GM19395 (cell line): ENCODE measurements at regions not wholly inside any gene's neighbourhood (a gene's known extent, or its start where the extent isn't known, plus 50 kb on each side); places are given as distances from the start of the nearest gene placed in this dataset.
"Not testable (repeated sequence)": the region's sequence is repeated elsewhere in the genome, so short reads cannot be mapped to it uniquely, and the experiment has no call there.

Experiments used
- ATAC-seq: cut with Tn5 transposase; IDR thresholded peaks from one replicate; pipeline ENCODE4 v1.9.1; 2021; ENCODE audit warnings: mild to moderate bottlenecking, moderate library complexity; ENCODE audit not compliant: unreplicated experiment

GRCh38 chr9:73095425-73095824 is 56.2 kb upstream of the ANXA1 start:
- ATAC-seq, result no peak

- no peak for ATAC-seq
Measured at GRCh38 chr9:73093740-73094379, 57.8 kb upstream of the ANXA1 start.

- no peak for ATAC-seq
Measured at GRCh38 chr9:73093016-73093739, 58.5 kb upstream of the ANXA1 start.

DNA sequence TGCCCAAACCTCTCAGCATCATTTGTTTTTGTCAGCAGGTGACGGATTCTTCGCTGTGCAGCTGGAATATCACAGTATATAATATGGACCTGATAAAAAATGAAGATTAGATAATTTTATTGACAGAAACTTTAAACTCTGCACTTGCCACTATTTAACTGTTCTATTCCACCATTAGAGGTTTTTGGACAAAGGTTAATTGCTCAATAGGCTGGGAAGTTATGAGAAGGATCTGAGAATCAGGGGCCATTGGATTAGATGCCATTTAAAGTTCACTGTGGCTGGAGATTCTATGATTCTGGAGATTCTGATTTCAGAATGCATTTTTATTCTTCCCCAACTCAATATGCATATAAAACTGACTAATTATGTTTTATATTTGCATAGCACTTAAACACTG is 59.8 kb upstream of the ANXA1 start:
- no peak for ATAC-seq

GRCh38 chr9:73090214-73090613 is 61.5 kb upstream of the ANXA1 start:
- no peak for ATAC-seq

DNA sequence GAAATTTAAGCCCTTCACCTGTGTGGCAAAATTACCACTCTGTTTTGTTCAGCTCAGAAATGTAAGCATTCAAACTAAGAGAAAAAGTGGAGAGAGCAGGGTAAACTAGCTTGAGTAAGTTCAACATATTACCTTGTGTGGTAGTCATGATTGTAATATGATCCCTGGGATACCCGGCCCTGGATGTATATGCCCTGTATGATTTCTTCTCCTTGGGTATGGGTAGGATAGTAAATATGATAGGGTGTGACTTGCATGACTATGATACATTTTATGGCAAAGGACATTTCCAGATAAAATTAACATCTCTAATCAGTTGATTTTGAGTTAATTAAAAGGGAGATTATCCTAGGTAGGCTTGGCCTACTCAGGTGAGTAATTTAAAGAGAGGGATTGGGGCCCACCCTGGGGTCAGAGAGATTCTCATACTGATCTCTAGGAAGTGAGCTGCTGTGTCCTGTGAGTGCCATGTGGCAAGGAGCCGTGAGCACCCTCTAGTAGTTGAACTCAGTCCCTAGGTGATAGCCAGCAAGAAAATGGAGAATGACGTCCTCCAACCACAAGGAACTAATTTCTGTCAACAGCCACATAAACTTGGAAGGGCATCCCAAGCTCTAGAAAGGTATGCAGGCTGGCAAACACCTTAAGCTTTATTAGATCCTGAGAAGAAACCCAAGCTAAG is 62.2 kb upstream of the ANXA1 start:
- ATAC-seq, result no peak

DNA sequence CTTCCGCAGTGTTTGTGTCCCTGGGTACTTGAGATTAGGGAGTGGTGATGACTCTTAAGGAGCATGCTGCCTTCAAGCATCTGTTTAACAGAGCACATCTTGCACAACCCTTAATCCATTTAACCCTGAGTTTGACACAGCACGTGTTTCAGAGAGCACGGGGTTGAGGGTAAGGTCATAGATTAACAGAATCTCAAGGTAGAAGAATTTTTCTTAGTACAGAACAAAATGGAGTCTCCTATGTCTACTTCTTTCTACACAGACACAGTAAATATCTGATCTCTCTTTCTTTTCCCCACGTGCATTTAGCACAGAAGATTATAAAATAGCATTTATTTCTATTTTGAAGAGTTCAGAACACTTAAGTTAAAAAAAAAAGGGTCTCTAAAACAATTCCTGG is 63.8 kb upstream of the ANXA1 start:
- ATAC-seq, result not testable (repeated sequence)

GRCh38 chr9:73083519-73083918 is 68.1 kb upstream of the ANXA1 start:
- ATAC-seq, result no peak

GRCh38 chr9:73081979-73082657 is 69.5 kb upstream of the ANXA1 start:
- no peak for ATAC-seq

GRCh38 chr9:73080110-73080694 is 71.5 kb upstream of the ANXA1 start:
- no peak for ATAC-seq

DNA sequence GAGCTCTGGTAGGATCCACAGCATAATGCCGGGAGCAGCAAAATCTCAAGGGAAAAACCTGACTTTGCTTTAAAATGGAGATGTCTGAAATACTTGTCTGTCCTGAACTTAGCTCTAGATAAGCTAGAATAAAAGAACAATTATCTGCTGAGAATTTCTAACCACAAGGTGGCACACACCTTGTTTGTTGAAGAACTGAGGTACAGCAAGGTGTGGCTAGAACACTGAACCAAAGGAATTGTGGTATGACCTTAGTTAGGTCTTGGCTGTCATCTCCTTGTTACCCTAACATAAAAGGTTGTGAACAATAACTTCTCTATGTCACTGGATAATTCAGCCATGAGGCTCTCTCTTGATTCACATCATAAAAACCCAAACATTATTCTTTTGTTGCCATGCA is 72.3 kb upstream of the ANXA1 start:
- ATAC-seq, result no peak

DNA sequence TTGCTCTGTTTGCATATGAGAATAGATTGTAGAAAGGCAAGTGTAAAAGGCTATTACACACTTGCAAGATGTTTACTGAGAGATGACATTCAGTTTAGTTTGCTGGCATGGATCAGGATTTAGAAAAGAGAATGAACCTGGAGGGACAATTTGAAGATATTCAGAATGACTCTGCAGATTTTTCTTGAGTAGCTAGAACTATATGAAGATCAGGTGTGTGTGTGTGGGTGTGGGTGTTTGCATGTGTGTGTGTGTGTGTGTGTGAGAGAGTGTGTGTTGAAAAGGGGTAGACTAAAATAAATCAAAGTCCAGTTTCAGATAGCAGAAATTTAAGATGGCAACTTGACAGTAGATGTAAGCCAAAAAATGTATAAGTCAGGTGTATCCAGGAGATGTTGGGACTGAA is 74.0 kb upstream of the ANXA1 start:
- ATAC-seq, result no peak

- ATAC-seq, result no peak
Measured at GRCh38 chr9:73076970-73077369, 74.7 kb upstream of the ANXA1 start.

DNA sequence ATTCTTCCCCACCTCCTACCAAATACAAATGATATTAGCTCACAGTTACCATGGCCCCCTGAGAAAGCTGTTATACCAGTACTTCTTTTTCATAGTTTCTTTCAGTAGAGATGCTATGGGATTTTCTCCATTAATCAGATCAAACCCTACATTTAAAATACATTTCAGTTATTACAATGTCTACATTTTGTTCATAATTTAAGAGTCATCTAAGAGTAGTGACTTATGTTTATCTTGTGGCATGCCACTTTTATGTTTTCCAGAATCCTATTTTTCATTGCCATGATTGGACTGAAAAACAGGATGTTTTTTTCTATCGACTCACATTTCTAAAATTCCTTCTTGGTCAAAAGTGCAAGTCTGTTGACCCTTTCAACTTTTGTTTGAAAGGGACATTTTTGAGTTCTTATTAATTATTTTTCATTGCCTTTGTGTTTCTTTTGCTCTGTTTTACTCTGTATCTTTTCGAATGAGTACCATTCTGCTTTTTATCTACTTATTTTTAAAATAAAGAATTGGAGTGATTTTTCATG is 77.4 kb upstream of the ANXA1 start:
- no peak for ATAC-seq

- no peak for ATAC-seq
Measured at GRCh38 chr9:73073337-73074175, 78.1 kb upstream of the ANXA1 start.

- no peak for ATAC-seq
Measured at GRCh38 chr9:73067074-73067473, 84.6 kb upstream of the ANXA1 start.

DNA sequence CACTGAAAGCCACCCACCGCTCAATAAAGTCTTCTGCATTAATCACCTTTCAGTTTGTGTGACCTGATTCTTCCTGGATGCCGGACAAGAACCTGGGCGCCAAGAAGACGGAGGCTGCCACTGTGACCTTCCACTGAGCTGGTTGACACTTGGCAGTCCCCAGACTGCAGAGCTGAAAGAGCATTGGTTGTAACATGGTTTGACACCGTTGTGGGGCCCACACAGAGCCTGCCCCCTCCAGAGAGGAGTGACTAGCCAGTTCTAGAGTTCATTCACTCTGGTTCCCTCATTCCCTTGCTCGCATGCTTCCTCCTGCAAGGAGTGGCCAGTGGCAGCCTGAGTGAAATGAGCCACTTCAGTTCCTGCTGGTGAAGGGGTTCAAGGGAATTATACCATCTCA is 86.2 kb upstream of the ANXA1 start:
- ATAC-seq, result no peak

GRCh38 chr9:73064315-73064714 is 87.3 kb upstream of the ANXA1 start:
- no peak for ATAC-seq

- no peak for ATAC-seq
Measured at GRCh38 chr9:73061146-73061545, 90.5 kb upstream of the ANXA1 start.

GRCh38 chr9:73059247-73059646 is 92.4 kb upstream of the ANXA1 start:
- ATAC-seq, result no peak
